Suppressor macrophage treated with lipopolysaccharide for 4 hours (primary cell): ENCODE measurements at regions not wholly inside any gene's neighbourhood (a gene's known extent, or its start where the extent isn't known, plus 50 kb on each side); places are given as distances from the start of the nearest gene placed in this dataset.

Experiments
- DNase-seq: peaks from one replicate; pipeline ENCODE4 v3.0.0-alpha.2; 2020

GRCh38 chr13:107367258-107367657 is 799.3 kb upstream of the ARGLU1 start:
- no peak for DNase-seq

- no peak for DNase-seq
These were observed 797.7 kb upstream of the ARGLU1 start for GRCh38 chr13:107365466-107366215.

- DNase-seq = no peak
These were observed 796.7 kb upstream of the ARGLU1 start for GRCh38 chr13:107364658-107365057.

GRCh38 chr13:107361666-107362065 is 793.7 kb upstream of the ARGLU1 start:
- DNase-seq = no peak

- DNase-seq = no peak
These were observed 792.1 kb upstream of the ARGLU1 start for GRCh38 chr13:107360010-107360409.

GRCh38 chr13:107358866-107359265 is 790.9 kb upstream of the ARGLU1 start:
- no peak for DNase-seq

GRCh38 chr13:107351305-107351704 is 783.4 kb upstream of the ARGLU1 start:
- no peak for DNase-seq

GRCh38 chr13:107348925-107349324 is 781.0 kb upstream of the ARGLU1 start:
- no peak for DNase-seq

GRCh38 chr13:107348471-107348870 is 780.5 kb upstream of the ARGLU1 start:
- DNase-seq = no peak

- DNase-seq = no peak
These were observed 779.9 kb upstream of the ARGLU1 start for GRCh38 chr13:107347641-107348369.

- no peak for DNase-seq
These were observed 774.8 kb upstream of the ARGLU1 start for GRCh38 chr13:107342747-107343146.

- DNase-seq = no peak
These were observed 771.3 kb upstream of the ARGLU1 start for GRCh38 chr13:107339209-107339608.

GRCh38 chr13:107332188-107332587 is 764.3 kb upstream of the ARGLU1 start:
- no peak for DNase-seq

- no peak for DNase-seq
These were observed 763.4 kb upstream of the ARGLU1 start for GRCh38 chr13:107331359-107331758.

GRCh38 chr13:107330484-107330883 is 762.5 kb upstream of the ARGLU1 start:
- no peak for DNase-seq

GRCh38 chr13:107329991-107330390 is 762.1 kb upstream of the ARGLU1 start:
- no peak for DNase-seq

- DNase-seq = no peak
These were observed 756.7 kb upstream of the ARGLU1 start for GRCh38 chr13:107324416-107325204.

GRCh38 chr13:107322228-107322627 is 754.3 kb upstream of the ARGLU1 start:
- no peak for DNase-seq

- no peak for DNase-seq
These were observed 737.2 kb upstream of the ARGLU1 start for GRCh38 chr13:107305178-107305577.

- no peak for DNase-seq
These were observed 733.9 kb upstream of the ARGLU1 start for GRCh38 chr13:107301724-107302374.

- DNase-seq = no peak
These were observed 731.8 kb upstream of the ARGLU1 start for GRCh38 chr13:107299717-107300116.

GRCh38 chr13:107296804-107297203 is 728.9 kb upstream of the ARGLU1 start:
- no peak for DNase-seq
